PFSK-1 (cell line): ENCODE measurements at regions not wholly inside any gene's neighbourhood (a gene's known extent, or its start where the extent isn't known, plus 50 kb on each side); places are given as distances from the start of the nearest gene placed in this dataset.

Experiments
- FOXP2 ChIP-seq: optimal IDR thresholded peaks from 2 replicates; pipeline ENCODE3; 2011; ENCODE audit warnings: borderline replicate concordance, control low read depth, inconsistent platforms; ENCODE audit not compliant: insufficient read depth; ENCODE audit errors: extremely low read length, extremely low read depth
- POLR2AphosphoS5 ChIP-seq: IDR thresholded peaks from 2 replicates; pipeline ENCODE4 v1.6.1; 2012; ENCODE audit warnings: low read depth, mild to moderate bottlenecking, control low read depth, low read length, moderate library complexity
- SIN3A ChIP-seq: IDR thresholded peaks from 2 replicates; pipeline ENCODE4 v1.6.1; 2012; ENCODE audit warnings: mild to moderate bottlenecking, low read length, moderate library complexity, borderline replicate concordance; ENCODE audit not compliant: insufficient read depth
- TAF1 ChIP-seq: IDR thresholded peaks from 2 replicates; pipeline ENCODE4 v1.6.1; 2012; ENCODE audit warnings: low read length, control low read depth, borderline replicate concordance; ENCODE audit not compliant: insufficient read depth
- TF ChIP-seq, protein P1 (sequence below), 2 experiments: IDR thresholded peaks; 2 replicates each; pipeline versions ENCODE4 v1.6.1 to v1.8.0; 2011 to 2012; ENCODE audit warnings: low read depth in 2 of 2, low read length in 2 of 2, control low read depth in 1 of 2, inconsistent platforms in 1 of 2, mild to moderate bottlenecking in 1 of 2, moderate library complexity in 1 of 2; ENCODE audit not compliant: insufficient read depth in 1 of 2

DNA sequence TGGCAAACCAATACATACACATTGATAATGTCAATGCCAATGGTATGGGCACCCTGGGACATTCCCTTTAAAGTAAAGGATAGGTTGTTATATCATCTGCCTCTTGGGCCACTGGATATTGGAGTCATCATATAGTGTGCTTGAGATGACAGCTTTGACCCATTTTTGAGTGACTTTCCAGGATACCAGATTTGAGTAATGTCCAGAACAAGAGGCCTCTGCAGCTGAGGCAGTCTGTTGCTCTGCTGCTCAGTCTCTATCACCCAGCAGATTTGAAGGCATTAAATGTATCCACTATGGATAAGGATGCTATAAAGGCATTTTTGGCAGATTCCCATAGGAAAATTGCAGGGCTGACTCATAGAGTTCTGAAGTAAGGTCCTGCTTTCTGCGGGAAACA is 525.6 kb upstream of the SEMA6A start:
- no peak for TF ChIP-seq TAF1
- no peak for TF ChIP-seq POLR2AphosphoS5
- no peak for TF ChIP-seq FOXP2
- TF ChIP-seq SIN3A, result no peak
- TF ChIP-seq, protein P1, sequence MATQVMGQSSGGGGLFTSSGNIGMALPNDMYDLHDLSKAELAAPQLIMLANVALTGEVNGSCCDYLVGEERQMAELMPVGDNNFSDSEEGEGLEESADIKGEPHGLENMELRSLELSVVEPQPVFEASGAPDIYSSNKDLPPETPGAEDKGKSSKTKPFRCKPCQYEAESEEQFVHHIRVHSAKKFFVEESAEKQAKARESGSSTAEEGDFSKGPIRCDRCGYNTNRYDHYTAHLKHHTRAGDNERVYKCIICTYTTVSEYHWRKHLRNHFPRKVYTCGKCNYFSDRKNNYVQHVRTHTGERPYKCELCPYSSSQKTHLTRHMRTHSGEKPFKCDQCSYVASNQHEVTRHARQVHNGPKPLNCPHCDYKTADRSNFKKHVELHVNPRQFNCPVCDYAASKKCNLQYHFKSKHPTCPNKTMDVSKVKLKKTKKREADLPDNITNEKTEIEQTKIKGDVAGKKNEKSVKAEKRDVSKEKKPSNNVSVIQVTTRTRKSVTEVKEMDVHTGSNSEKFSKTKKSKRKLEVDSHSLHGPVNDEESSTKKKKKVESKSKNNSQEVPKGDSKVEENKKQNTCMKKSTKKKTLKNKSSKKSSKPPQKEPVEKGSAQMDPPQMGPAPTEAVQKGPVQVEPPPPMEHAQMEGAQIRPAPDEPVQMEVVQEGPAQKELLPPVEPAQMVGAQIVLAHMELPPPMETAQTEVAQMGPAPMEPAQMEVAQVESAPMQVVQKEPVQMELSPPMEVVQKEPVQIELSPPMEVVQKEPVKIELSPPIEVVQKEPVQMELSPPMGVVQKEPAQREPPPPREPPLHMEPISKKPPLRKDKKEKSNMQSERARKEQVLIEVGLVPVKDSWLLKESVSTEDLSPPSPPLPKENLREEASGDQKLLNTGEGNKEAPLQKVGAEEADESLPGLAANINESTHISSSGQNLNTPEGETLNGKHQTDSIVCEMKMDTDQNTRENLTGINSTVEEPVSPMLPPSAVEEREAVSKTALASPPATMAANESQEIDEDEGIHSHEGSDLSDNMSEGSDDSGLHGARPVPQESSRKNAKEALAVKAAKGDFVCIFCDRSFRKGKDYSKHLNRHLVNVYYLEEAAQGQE (IDR thresholded peaks at IDR 0.05; ENCODE audit: insufficient read depth in 1 of 2, low read depth in 2 of 2, low read length in 2 of 2), result no peak

DNA sequence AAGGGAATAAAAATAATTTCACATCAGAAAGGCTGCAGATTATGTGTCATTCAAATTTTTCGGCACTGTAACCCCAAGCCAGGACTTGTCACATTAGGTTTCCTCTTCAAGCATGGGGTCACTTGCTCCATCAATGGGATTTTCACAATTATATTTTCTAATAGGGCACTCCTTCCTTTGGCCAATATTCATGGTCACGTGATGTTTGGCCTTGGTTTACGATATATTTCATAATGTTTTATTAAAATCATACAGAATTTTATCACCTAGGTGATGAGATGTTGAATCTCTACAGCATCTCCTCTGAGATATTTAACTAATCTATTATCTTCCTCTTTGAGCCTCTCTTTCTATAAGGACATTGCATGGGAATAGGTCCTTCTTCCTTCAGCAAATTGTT is 523.5 kb upstream of the SEMA6A start:
- no peak for TF ChIP-seq POLR2AphosphoS5

DNA sequence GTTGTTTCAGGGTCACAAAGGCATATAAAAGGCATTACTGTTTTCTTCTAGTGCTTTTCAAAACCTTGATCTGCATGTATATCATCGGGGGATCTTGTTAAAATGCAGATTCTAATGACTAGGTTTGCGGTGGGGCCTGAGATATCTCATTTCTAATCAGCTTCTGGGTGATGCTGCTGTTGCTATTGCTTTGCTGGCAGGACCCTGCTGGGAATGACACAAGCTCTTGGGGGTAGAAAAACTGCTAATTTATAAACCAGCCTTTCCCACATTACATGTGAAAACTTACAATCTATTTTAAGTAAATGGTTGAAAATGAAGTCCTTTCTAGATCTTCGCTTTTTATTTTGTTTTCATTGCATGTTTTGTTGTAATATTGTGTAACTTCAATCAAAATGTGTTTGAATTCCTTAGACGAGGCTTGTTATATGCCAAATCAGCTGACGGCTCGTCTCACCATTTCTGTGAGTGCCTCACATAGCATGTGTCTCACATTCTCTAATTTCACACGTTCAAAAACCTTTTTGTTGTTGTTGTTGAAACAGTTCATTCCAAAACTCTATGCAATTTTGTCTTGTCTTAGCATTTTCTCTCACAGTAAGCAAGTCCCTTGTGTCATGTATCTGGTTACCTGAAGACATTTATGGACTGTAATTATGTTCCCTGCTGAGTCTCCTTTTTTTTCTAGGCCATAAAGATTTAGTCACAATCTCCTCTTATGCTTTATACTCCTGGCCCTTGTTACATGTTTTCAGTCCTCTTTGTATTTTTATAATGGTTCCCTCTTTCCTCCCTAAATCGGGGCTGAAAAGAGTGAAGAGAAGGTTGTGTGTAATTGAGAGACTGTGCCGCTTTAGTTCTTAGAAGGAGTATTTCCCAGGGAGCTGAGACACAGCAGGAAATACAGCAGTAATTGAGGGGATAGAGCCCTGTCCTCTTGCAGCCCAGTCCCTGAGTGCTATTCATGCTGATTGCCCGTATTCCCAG is 521.0 kb upstream of the SEMA6A start:
- TF ChIP-seq, protein P1 (IDR thresholded peaks at IDR 0.05; ENCODE audit: insufficient read depth in 1 of 2, low read depth in 2 of 2, low read length in 2 of 2), result no peak
- no peak for TF ChIP-seq TAF1
- no peak for TF ChIP-seq POLR2AphosphoS5
- no peak for TF ChIP-seq SIN3A
- TF ChIP-seq FOXP2, result no peak

DNA sequence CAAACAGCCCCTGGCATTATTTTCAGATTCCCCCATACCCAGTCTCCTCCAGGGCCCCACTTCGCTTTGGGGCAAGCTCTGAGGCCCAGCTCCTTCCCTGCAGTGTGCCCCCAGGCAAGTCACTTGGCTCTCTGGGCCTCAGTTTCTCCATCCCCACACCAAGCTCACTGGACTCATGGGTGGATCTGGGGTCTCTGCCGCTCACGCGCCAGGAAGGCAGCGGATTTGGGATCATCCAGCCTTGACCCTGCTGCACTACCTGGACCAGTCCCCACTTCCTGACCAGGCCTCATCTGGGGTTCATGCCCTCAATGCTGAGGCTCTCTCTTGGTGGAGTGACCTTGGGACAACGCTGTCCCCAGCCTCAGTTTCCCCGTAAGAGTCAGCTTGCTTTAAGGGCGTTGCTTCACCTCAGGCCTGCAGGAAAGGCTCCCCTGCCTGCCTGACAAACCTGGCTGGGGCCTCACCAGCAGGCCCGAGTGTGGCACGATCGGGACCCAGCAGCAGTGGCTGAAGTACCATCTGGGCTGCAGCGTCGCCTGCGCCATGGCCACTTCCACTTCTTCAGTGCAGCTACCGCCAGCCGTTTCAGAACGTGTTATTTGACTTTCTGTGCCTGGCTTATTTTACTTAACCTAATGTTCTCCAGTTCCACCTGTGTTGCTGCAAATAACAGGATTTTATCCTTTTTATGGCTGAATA is 519.6 kb upstream of the SEMA6A start:
- no peak for TF ChIP-seq FOXP2
- TF ChIP-seq, protein P1 (IDR thresholded peaks at IDR 0.05; ENCODE audit: insufficient read depth in 1 of 2, low read depth in 2 of 2, low read length in 2 of 2), result no peak
- TF ChIP-seq POLR2AphosphoS5, result no peak
- no peak for TF ChIP-seq SIN3A
- TF ChIP-seq TAF1, result no peak

DNA sequence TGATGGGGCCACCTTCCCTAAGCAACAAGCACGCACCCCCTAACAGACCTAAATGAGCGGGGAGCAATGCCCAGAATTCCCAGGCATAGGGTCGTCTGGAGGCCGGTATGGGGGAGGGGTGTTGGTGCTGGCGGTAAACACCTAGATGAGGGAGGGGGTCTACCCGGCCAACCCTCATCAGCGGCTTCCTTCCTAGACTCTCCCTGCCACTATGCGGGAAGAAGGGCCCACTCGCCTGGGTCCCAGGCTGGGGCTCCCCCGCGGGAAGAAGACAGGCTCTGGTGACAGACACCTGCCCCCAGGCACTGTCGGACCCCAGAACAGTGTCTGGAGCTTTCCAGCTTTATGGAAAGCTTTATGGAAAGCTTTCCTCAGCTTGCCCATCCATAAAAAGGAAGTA is 519.0 kb upstream of the SEMA6A start:
- TF ChIP-seq FOXP2, result no peak
- no peak for TF ChIP-seq SIN3A
- TF ChIP-seq, protein P1 (IDR thresholded peaks at IDR 0.05; ENCODE audit: insufficient read depth in 1 of 2, low read depth in 2 of 2, low read length in 2 of 2), result no peak
- no peak for TF ChIP-seq POLR2AphosphoS5
